GM23338 (cell line): ENCODE measurements at regions not wholly inside any gene's neighbourhood (a gene's known extent, or its start where the extent isn't known, plus 50 kb on each side); places are given as distances from the start of the nearest gene placed in this dataset.

Source experiments
- ATAC-seq: fragments of 200-7000 bp; cut with Tn5 transposase; 3 replicates; pipeline ENCODE4 v1.9.1; 2020
- DNase-seq: peaks from one replicate; pipeline ENCODE4 v3.0.0-alpha.2; 2015; ENCODE audit warnings: low spot score
- H2AFZ ChIP-seq: fragments of 200-600 bp; sonication (generic); 2 replicates; pipeline ENCODE4 v1.8.0; 2016; ENCODE audit warnings: antibody characterized with exemption, mild to moderate bottlenecking, moderate library complexity
- H3F3A ChIP-seq: fragments of 200-600 bp; sonication (generic); replicated peaks from 2 replicates; pipeline ENCODE4 v1.8.0; 2017; ENCODE audit warnings: antibody characterized with exemption, mixed run types, low read depth
- H3K27ac ChIP-seq: fragments of 200-600 bp; sonication (generic); 2 replicates; pipeline ENCODE4 v1.6.1; 2016; ENCODE audit warnings: low read depth
- H3K27me3 ChIP-seq: fragments of 200-600 bp; sonication (generic); 2 replicates; pipeline ENCODE4 v1.8.0; 2016; ENCODE audit warnings: mild to moderate bottlenecking, mixed run types, moderate library complexity; ENCODE audit not compliant: insufficient read depth
- H3K36me3 ChIP-seq: fragments of 200-600 bp; sonication (generic); 2 replicates; pipeline ENCODE4 v1.8.0; 2016; ENCODE audit warnings: mild to moderate bottlenecking; ENCODE audit not compliant: insufficient read depth
- H3K4me1 ChIP-seq: fragments of 200-600 bp; sonication (generic); 2 replicates; pipeline ENCODE4 v1.8.0; 2016; ENCODE audit warnings: mild to moderate bottlenecking, moderate library complexity; ENCODE audit not compliant: insufficient read depth
- H3K4me2 ChIP-seq: fragments of 200-600 bp; sonication (generic); 2 replicates; pipeline ENCODE4 v1.7.1; 2017; ENCODE audit warnings: mixed run types
- H3K4me3 ChIP-seq: fragments of 200-600 bp; sonication (generic); 2 replicates; pipeline ENCODE4 v1.6.1; 2016; ENCODE audit warnings: mixed run types
- H3K79me2 ChIP-seq: fragments of 200-600 bp; sonication (generic); replicated peaks from 2 replicates; pipeline ENCODE4 v1.8.0; 2017; ENCODE audit warnings: mild to moderate bottlenecking; ENCODE audit not compliant: insufficient read depth
- H3K9me2 ChIP-seq: fragments of 200-600 bp; sonication (generic); 2 replicates; pipeline ENCODE4 v1.8.0; 2017; ENCODE audit not compliant: insufficient read depth
- H4K20me1 ChIP-seq: fragments of 200-600 bp; sonication (generic); replicated peaks from 2 replicates; pipeline ENCODE4 v1.8.0; 2017; ENCODE audit warnings: mild to moderate bottlenecking; ENCODE audit not compliant: insufficient read depth
- H3K27ac Mint-ChIP-seq: 2 replicates; pipeline ENCODE4 v1.8.0; 2020; ENCODE audit warnings: inconsistent platforms, mild to moderate bottlenecking, moderate library complexity, mixed read lengths
- H3K27me3 Mint-ChIP-seq: 3 replicates; pipeline ENCODE4 v1.8.0; 2022; ENCODE audit warnings: low read depth, mild to moderate bottlenecking, moderate library complexity, mixed read lengths, inconsistent platforms; ENCODE audit not compliant: insufficient read depth, poor library complexity
- H3K36me3 Mint-ChIP-seq: 3 replicates; pipeline ENCODE4 v1.8.0; 2021; ENCODE audit warnings: low read depth, mild to moderate bottlenecking, inconsistent platforms, moderate library complexity, mixed read lengths
- H3K4me1 Mint-ChIP-seq: 3 replicates; pipeline ENCODE4 v1.8.0; 2020; ENCODE audit warnings: mild to moderate bottlenecking, inconsistent platforms, mixed read lengths
- H3K4me3 Mint-ChIP-seq: 3 replicates; pipeline ENCODE4 v1.8.0; 2021; ENCODE audit warnings: moderate library complexity, mild to moderate bottlenecking, inconsistent platforms, mixed read lengths
- H3K9me3 Mint-ChIP-seq: 3 replicates; pipeline ENCODE4 v1.8.0; 2020; ENCODE audit warnings: moderate library complexity, mild to moderate bottlenecking, inconsistent platforms, mixed read lengths
- CREB1 ChIP-seq: fragments of 250-450 bp; sonication (Bioruptor Pico); IDR thresholded peaks from 2 replicates; pipeline ENCODE4 v1.5.0; 2020; ENCODE audit warnings: low read depth, mild to moderate bottlenecking, moderate library complexity
- ETS1 ChIP-seq: IDR thresholded peaks from 2 replicates; pipeline ENCODE4 v1.6.1; 2016; ENCODE audit warnings: antibody characterized with exemption
- EZH2 ChIP-seq: fragments of 200-600 bp; sonication (generic); IDR thresholded peaks from one replicate; pipeline ENCODE4 v1.8.0; 2017; ENCODE audit warnings: antibody characterized with exemption, mild to moderate bottlenecking, low read depth; ENCODE audit not compliant: unreplicated experiment
- EZH2phosphoT487 ChIP-seq: fragments of 200-600 bp; sonication (generic); IDR thresholded peaks from one replicate; pipeline ENCODE4 v1.8.1; 2018; ENCODE audit warnings: antibody characterized with exemption; ENCODE audit not compliant: unreplicated experiment
- JUNB ChIP-seq: IDR thresholded peaks from one replicate; pipeline ENCODE4 v1.6.1; 2016; ENCODE audit warnings: antibody characterized with exemption; ENCODE audit not compliant: unreplicated experiment
- NANOG ChIP-seq: IDR thresholded peaks from 2 replicates; pipeline ENCODE4 v1.6.1; 2016; ENCODE audit warnings: antibody characterized with exemption, borderline replicate concordance
- POLR2AphosphoS5 ChIP-seq: IDR thresholded peaks from 2 replicates; pipeline ENCODE4 v1.6.1; 2016; ENCODE audit warnings: antibody characterized with exemption, low read depth
- STAT1 ChIP-seq: IDR thresholded peaks from one replicate; pipeline ENCODE4 v1.6.1; 2016; ENCODE audit warnings: antibody characterized with exemption; ENCODE audit not compliant: unreplicated experiment
- ZNF114 ChIP-seq: fragments of 250-450 bp; sonication (Bioruptor Pico); IDR thresholded peaks from 2 replicates; pipeline ENCODE4 v1.5.0; 2020; ENCODE audit warnings: mild to moderate bottlenecking, moderate library complexity
- ZNF331 ChIP-seq: fragments of 250-450 bp; sonication (Bioruptor Pico); IDR thresholded peaks from 2 replicates; pipeline ENCODE4 v1.5.0; 2020; ENCODE audit warnings: low read depth, mild to moderate bottlenecking, moderate library complexity
- TF ChIP-seq, protein P1 (sequence below), 2 experiments: fragments of 200-600 bp in 1 of 2; sonication (generic) in 1 of 2; conservative IDR thresholded peaks; 2 replicates each; pipeline versions ENCODE4 v1.5.1 to v1.6.1; 2016 to 2017; ENCODE audit warnings: antibody characterized with exemption in 2 of 2, low read depth in 2 of 2, mild to moderate bottlenecking in 2 of 2, moderate library complexity in 1 of 2
- TF ChIP-seq, protein P2 (sequence below): IDR thresholded peaks from one replicate; pipeline ENCODE4 v1.6.1; 2018; ENCODE audit warnings: antibody characterized with exemption; ENCODE audit not compliant: unreplicated experiment

GRCh38 chr4:188454575-188454974 lies 315.3 kb downstream of the TRIML1 start (continued):
- TF ChIP-seq ETS1 (no peak), ZNF114 (CRISPR knock-in tag) (no peak), JUNB (no peak), EZH2phosphoT487 (no peak), NANOG (no peak), POLR2AphosphoS5 (no peak)

DNA sequence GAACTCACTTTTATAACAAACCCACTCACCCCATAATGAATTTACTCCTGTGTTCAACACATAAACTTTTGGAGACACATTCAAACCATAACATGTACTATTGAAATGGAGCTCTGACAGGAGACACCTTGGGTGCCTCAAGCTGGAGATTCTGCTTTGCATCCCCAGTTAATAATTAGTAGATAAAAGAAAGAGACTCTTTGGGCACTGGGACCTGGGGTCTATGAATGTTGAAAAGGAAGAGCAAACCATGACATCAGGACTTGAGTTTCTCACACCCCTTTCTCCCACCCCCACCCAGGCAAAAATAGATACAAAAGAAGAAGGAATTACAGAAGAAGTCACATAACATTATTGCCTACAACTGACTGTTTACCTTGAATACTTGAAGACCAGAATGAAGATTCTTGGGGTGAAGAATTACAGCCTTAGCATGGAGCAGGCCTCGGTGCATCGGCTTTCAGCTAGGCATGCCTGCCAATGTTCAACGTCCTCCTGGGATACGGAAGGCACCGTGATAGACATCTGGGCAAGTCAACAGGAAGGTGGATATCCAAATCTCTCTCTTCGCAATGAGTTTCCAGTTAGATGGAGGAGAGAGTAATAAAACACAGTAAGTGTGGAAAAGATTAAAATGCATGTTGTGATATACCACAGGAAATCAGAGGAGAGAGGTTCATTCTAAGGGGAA lies 316.0 kb downstream of the TRIML1 start:
- Histone ChIP-seq H3K27ac (no peak overlapping the region), H3K36me3 (no peaks in the 10 kb centered on the region), H3K9me2 (0 out of 2 replicates have a peak, but pooled peaks cover 4% of the 10 kb centered on the region), H3K4me1 (peaks cover 18% of the 10 kb centered on the region), H3K4me3 (no peak overlapping the region), H3K79me2 (no peaks in the 10 kb centered on the region), H2AFZ (no peak overlapping the region; the same call in 1 of the 2 replicates), H3K27me3 (no peaks in the 10 kb centered on the region), H3K4me2 (no peak overlapping the region), H4K20me1 (no peaks in the 10 kb centered on the region), H3F3A (no peaks in the 10 kb centered on the region)
- peaks cover 15% of the 10 kb centered on the region; the same call in 2 of the 3 replicates for H3K36me3 Mint-ChIP-seq
- ATAC-seq (no peak), DNase-seq (no peak)
- no peak overlapping the region for H3K4me3 Mint-ChIP-seq
- H3K27ac Mint-ChIP-seq: no peak overlapping the region; the same call in 1 of the 2 replicates
- peaks cover 5% of the 10 kb centered on the region; the same call in 2 of the 3 replicates for H3K9me3 Mint-ChIP-seq
- H3K4me1 Mint-ChIP-seq: peaks cover 19% of the 10 kb centered on the region
- H3K27me3 Mint-ChIP-seq: peaks cover 6% of the 10 kb centered on the region
- TF ChIP-seq EZH2: no peak
- no peak for TF ChIP-seq POLR2AphosphoS5
- TF ChIP-seq ZNF331 (CRISPR knock-in tag): no peak
- no peak for TF ChIP-seq EZH2phosphoT487
- TF ChIP-seq STAT1: no peak
- TF ChIP-seq, protein P1, sequence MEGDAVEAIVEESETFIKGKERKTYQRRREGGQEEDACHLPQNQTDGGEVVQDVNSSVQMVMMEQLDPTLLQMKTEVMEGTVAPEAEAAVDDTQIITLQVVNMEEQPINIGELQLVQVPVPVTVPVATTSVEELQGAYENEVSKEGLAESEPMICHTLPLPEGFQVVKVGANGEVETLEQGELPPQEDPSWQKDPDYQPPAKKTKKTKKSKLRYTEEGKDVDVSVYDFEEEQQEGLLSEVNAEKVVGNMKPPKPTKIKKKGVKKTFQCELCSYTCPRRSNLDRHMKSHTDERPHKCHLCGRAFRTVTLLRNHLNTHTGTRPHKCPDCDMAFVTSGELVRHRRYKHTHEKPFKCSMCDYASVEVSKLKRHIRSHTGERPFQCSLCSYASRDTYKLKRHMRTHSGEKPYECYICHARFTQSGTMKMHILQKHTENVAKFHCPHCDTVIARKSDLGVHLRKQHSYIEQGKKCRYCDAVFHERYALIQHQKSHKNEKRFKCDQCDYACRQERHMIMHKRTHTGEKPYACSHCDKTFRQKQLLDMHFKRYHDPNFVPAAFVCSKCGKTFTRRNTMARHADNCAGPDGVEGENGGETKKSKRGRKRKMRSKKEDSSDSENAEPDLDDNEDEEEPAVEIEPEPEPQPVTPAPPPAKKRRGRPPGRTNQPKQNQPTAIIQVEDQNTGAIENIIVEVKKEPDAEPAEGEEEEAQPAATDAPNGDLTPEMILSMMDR (conservative IDR thresholded peaks at IDR 0.05; ENCODE audit: low read depth in 2 of 2): no peak
- no peak for TF ChIP-seq CREB1 (CRISPR knock-in tag)
- no peak for TF ChIP-seq NANOG
- no peak for TF ChIP-seq ZNF114 (CRISPR knock-in tag)
- TF ChIP-seq, protein P2, sequence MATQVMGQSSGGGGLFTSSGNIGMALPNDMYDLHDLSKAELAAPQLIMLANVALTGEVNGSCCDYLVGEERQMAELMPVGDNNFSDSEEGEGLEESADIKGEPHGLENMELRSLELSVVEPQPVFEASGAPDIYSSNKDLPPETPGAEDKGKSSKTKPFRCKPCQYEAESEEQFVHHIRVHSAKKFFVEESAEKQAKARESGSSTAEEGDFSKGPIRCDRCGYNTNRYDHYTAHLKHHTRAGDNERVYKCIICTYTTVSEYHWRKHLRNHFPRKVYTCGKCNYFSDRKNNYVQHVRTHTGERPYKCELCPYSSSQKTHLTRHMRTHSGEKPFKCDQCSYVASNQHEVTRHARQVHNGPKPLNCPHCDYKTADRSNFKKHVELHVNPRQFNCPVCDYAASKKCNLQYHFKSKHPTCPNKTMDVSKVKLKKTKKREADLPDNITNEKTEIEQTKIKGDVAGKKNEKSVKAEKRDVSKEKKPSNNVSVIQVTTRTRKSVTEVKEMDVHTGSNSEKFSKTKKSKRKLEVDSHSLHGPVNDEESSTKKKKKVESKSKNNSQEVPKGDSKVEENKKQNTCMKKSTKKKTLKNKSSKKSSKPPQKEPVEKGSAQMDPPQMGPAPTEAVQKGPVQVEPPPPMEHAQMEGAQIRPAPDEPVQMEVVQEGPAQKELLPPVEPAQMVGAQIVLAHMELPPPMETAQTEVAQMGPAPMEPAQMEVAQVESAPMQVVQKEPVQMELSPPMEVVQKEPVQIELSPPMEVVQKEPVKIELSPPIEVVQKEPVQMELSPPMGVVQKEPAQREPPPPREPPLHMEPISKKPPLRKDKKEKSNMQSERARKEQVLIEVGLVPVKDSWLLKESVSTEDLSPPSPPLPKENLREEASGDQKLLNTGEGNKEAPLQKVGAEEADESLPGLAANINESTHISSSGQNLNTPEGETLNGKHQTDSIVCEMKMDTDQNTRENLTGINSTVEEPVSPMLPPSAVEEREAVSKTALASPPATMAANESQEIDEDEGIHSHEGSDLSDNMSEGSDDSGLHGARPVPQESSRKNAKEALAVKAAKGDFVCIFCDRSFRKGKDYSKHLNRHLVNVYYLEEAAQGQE: no peak
- TF ChIP-seq JUNB: no peak
